Bone marrow (tissue), 2 donors: ENCODE measurements at regions not wholly inside any gene's neighbourhood (a gene's known extent, or its start where the extent isn't known, plus 50 kb on each side); places are given as distances from the start of the nearest gene placed in this dataset.

Experiments used
- DNase-seq, 2 donors: peaks; one replicate each; lab custom pipeline; 2025; lab: John Stamatoyannopoulos, UW

DNA sequence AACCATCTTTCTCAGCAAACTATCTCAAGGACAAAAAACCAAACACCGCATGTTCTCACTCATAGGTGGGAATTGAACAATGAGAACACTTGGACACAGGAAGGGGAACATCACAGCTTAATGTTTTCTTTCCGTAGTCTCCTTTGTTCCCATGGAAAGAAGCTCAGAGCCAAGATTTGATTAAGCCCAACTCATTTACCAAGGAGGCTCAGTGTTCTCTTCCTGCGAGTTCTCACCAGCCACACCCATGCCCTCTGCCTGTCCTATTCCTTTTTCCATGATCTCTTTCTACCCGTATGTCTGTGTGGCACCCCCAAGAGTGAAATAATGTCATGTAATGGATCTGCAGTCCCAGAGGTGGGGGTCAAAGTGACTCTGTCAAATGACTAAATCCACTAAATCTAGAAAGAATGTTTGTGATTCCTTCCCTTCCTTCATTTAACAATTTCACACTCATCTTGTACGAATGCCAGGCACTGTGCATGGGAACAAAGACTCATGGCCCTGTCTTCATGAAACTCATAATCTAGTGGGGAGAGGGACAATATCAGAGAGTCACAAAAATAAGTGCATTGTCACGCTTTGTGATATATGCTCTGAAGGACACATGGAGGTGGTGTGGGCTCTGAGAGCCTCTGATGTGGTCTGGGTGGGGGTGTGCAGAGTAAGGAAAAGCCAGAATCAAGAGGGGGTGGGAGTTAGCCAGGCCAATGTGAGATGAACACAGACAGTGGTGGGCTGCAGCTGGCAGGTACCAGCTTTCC lies 292.1 kb downstream of the CDC5L start:
- DNase-seq, result no peak

GRCh38 chr6:44680202-44680720 lies 292.8 kb downstream of the CDC5L start:
- no peak for DNase-seq

DNA sequence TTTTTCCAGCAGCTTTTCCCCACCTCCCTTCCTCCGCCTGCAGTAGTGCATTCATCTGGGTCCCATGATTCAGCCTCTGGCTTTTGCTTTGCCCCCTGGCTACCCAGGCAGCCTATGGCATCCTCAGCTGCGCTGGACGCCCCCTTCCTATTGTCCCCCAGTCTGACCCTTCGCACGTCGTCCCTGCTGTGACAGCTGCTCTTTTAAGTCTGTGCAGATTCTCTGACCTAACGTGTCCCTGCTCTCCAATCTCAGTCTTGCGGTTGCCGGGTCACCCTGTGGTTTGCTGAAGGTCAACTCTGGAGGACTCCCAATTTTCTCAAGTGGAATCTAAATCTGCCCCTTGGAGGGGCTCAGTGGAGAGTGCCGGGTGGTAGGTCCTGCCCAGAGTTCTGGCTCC lies 294.3 kb downstream of the CDC5L start:
- no peak for DNase-seq

GRCh38 chr6:44682280-44682679 lies 294.8 kb downstream of the CDC5L start:
- no peak for DNase-seq

DNA sequence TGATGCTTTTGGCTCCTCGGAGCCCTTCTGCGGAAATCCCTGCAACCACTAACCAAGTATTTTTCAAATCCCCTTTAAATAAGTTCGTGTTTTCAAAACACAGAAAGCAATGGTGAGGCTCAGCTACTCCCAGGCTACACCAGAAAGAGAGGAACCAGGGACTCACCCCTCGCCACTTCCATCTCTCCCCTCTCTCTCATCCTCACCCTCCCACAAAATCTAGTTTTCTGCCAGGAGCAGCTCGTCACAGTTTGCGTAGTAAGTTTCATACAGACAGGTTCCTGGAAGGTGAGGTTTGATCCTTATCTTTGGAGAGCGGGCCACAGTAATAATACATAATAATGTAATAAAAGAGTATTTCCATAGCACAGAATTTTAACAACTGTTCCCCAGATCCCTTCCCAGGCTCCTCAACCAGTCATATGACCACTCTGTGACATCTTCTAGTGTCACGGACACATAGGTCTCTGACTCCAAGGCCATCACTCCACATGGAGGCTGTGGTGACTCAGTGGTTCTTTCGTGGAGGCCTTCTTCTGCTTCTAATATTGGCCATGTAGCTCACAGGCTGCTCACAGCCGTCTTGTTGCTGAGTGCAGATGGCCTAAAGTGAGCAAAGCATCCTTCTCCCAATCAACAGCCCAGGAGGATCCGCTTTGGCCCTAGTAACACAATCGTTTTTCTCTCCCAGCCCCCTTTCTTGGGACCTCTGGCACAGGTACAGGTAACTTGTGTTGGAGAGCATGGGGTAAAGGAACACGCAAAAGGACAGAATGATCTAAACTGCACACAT lies 295.7 kb downstream of the CDC5L start:
- no peak for DNase-seq

DNA sequence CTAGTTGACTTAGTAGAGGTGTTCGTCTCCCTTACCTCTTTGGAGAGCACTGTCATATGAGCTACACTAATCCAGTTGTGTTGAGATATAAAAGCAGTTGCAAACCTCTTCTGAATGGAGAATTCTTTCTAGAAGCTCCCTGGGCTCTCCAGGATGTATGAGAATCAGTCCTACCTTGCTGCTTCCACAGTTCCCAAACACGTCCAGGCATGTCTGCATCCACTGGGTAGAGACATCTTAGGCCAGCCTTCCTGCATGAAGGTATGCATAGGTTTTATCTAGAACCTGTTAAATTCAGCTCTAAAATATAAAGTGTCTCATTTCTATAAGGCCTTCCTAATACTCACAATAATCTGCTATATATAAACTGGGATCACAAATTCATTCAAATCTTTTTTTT lies 297.7 kb downstream of the CDC5L start:
- no peak for DNase-seq

DNA sequence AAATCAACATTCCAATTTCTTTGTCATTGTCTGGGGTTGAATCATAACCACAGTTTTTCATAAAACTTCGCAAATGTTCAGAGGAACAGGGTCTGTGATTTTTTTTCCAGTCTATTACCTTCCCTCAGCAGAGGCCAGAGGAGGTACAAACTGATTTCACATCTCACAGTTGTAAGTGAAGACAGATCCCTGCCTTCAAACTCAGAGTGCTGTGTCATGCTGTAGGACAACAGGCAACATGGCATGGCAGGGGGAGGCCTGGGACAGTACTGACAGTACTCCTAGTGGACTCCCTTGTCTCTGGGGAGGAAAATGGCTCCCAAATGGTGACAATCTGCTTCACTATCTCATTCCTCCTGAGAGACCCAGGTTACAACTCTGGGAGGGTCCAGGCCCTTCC lies 308.6 kb downstream of the CDC5L start:
- no peak for DNase-seq

DNA sequence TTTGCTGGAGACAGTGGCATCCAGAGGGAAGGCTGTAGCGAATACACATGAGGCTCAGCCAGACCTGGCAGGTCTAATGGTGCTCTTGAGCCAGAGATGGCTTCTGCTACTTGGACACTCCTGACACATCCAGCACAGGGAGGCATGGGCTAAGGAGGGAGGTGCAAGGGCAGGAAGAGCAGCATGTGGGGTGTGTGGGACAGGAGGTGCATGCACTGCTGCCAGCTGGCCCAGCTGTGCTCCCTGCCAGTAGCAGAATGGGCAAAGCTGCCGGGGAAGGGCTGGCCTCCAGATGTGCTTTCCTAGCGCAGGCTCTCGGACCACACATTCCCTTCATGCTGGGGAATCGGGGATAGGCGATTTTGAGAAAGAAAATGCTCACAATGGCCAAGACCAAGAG lies 309.2 kb downstream of the CDC5L start:
- DNase-seq, result no peak

GRCh38 chr6:44697327-44697726 lies 309.8 kb downstream of the CDC5L start:
- DNase-seq, result no peak

- DNase-seq, result no peak
These were observed 311.1 kb downstream of the CDC5L start for GRCh38 chr6:44698602-44699001.

DNA sequence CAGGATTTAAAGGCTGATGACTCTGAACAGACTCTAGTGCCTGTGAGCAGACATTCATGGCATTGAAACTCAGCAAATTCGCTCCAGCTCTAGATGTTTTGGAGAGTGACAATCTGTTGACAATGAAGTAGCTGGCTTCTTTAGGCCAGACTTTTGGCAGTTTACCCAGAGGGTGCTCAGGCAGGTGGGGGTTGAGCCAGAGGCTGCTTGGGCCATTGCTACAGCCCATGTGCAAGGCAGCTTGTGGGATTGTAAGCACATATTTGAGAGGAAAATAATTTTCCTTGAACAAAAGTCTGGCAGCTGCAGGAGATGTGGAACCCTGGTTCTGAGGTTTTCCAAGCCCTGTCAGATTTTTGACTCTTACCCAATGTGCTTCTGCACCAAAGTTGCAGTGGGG lies 311.6 kb downstream of the CDC5L start:
- no peak for DNase-seq

GRCh38 chr6:44699851-44700250 lies 312.3 kb downstream of the CDC5L start:
- no peak for DNase-seq

DNA sequence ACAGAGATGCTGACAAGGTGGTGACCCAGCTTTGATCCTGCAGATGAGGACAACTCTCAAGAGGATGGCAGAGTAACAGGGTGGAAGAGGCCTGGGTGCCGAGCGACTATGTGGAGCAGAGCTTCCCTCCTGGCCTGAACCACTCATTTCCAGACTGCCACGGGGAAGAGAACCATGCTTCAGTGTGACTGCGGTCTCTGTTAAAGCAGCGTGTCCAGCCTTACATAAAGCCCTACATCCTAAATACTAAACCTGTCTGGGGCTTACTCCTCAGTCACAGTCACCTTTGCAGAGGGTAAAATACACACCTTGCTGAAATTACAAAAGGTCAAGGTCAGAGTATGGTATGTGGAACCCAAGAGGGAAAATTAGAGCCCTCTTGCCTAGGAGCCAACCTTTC lies 312.9 kb downstream of the CDC5L start:
- no peak for DNase-seq

DNA sequence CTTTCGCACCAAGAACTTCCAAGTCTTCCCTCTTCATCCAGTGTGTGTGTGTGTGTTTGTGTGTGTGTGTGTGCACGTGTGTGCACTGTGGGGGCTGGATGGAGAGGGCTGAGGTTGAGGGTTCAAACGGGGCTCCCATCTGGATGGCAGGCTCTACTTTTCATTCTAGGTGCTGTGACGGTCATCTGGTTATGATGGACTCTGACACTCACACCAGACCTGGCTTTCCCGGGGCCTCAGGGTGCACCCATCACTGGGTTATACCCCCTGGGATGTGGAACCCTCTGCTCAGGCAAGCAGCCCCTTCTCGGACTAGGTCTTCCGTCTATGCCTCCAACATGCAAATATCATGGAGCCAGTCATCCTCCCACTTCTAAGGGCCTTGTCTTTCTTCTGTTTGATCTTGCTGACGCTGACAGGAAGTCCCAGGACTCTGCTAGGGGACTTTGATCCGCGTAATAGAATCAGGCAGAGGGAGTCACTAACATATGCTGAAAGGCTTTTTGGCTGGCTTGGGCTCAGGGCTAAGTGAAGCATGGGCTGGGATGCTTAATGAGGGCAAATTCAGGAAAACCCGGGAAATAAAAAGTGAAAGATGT lies 313.6 kb downstream of the CDC5L start:
- DNase-seq, result no peak

DNA sequence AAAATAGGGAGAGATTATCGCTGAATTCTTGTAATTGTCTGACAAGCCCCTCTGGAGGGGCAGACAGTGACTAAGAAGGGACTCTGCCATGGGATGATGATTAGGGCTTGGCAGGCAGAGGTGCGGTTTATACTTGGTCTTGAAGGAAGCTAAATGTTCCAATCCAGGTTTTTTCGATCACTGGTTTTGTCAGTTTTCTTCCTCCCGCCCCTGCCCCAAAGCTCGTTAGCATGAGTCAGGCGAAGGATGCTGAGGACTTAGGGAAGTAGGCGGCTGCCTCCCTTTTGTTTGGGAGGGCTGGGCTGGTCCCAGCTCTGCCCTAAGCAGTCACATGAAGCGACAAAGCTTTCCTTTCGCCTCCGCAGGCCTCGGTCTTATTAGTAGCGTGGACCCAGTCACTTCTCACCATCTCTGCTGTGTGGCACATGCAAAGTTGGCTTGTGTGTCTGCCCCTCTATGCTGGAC lies 314.2 kb downstream of the CDC5L start:
- DNase-seq, result no peak

- DNase-seq, result no peak
These were observed 314.8 kb downstream of the CDC5L start for GRCh38 chr6:44702292-44702691.

GRCh38 chr6:44704240-44705150 lies 317.0 kb downstream of the CDC5L start:
- DNase-seq, result no peak

DNA sequence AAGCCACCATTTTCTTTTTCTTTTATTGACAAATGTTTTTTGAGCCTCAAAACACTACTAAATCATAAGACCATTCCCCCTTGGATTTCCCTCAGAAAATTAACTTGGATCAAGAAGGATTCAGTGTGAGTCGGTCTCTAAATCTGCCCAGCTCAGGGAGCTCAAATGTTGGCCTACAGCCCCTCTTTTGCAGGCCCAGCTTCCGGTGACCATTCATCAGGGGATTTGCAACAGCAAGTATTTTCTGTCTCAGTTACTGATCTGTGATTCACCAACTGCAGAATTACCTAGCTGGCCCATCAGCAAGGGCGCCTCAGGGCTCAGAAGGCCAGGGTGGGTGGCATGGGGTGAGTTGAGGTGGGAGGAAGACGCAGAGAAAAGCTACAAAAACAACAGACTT lies 318.1 kb downstream of the CDC5L start:
- DNase-seq, result no peak

- no peak for DNase-seq
These were observed 318.5 kb downstream of the CDC5L start for GRCh38 chr6:44706011-44706410.

- DNase-seq, result no peak
These were observed 320.7 kb downstream of the CDC5L start for GRCh38 chr6:44708208-44708607.

GRCh38 chr6:44712353-44713111 lies 325.0 kb downstream of the CDC5L start:
- DNase-seq, result no peak
